GM12878 (cell line): ENCODE measurements at regions not wholly inside any gene's neighbourhood (a gene's known extent, or its start where the extent isn't known, plus 50 kb on each side); places are given as distances from the start of the nearest gene placed in this dataset.

Source experiments
- ATAC-seq: fragments of 200-7000 bp; cut with Tn5 transposase; 3 replicates; pipeline ENCODE4 v1.9.1; 2020; ENCODE audit warnings: mild to moderate bottlenecking, moderate library complexity
- BruUV-seq: library from RNA; stranded (reverse); fragments of 400-500 nt; replicated peaks from 2 replicates; lab custom pipeline; 2021; lab: Mats Ljungman, UMichigan
- CTCF ChIA-PET: fragments of 300-600 bp; sonication (Branson Sonifier 250); formaldehyde crosslinking; extraction: SDS; loops from one replicate; lab custom pipeline; 2021; ENCODE audit warnings: inconsistent platforms; lab: Yijun Ruan, JAX
- POLR2A ChIA-PET: fragments of 350-600 bp; formaldehyde crosslinking; extraction: SDS; loops from one replicate; lab custom pipeline; 2021; ENCODE audit warnings: inconsistent platforms; lab: Charles Lee
- RAD21 ChIA-PET: fragments of 300-600 bp; sonication (Branson Sonifier 250); formaldehyde crosslinking; loops from one replicate; lab custom pipeline; 2023; ENCODE audit warnings: antibody characterized with exemption; ENCODE audit not compliant: unreplicated experiment; lab: Charles Lee
- SMC1A ChIA-PET: fragments of 300-600 bp; sonication (Branson Sonifier 250); formaldehyde crosslinking; loops from one replicate; lab custom pipeline; 2023; ENCODE audit not compliant: unreplicated experiment, uncharacterized antibody; lab: Charles Lee
- DNase-seq: peaks from one replicate; pipeline ENCODE4 v3.0.0-alpha.2; 2011; ENCODE audit warnings: low read depth, low spot score
- FAIRE-seq: peaks from 3 replicates; lab custom pipeline; 2011; peaks lifted over from hg19 to GRCh38; lab: Jason Lieb, UNC
- H2AFZ ChIP-seq: 2 replicates; pipeline ENCODE4 v1.6.0; 2011; ENCODE audit warnings: low read depth, low read length, control low read depth; ENCODE audit not compliant: control insufficient read depth
- H3K27ac ChIP-seq: 2 replicates; pipeline ENCODE4 v1.5.1; 2011; ENCODE audit warnings: control low read depth; ENCODE audit not compliant: control insufficient read depth, insufficient read depth
- H3K27me3 ChIP-seq, 2 experiments: replicated peaks in 1 of 2; 2 replicates each; pipeline versions ENCODE4 v1.6.0 to v1.6.1; 2011; ENCODE audit warnings: low read length in 1 of 2; ENCODE audit not compliant: control insufficient read depth in 2 of 2, insufficient read depth in 2 of 2
- H3K36me3 ChIP-seq, 2 experiments: 2 replicates each; pipeline ENCODE4 v1.5.1; 2011; ENCODE audit warnings: low read length in 1 of 2; ENCODE audit not compliant: control insufficient read depth in 2 of 2, insufficient read depth in 2 of 2
- H3K4me1 ChIP-seq: 2 replicates; pipeline ENCODE4 v1.6.1; 2011; ENCODE audit warnings: mild to moderate bottlenecking, low read length, moderate library complexity, mixed read lengths; ENCODE audit not compliant: control insufficient read depth, insufficient read depth
- H3K4me2 ChIP-seq: 2 replicates; pipeline ENCODE4 v1.6.0; 2011; ENCODE audit warnings: control low read depth; ENCODE audit not compliant: control insufficient read depth, insufficient read depth
- H3K4me3 ChIP-seq: fragments of 200-600 bp; sonication (generic); 2 replicates; pipeline ENCODE4 v1.5.1; 2016
- H3K79me2 ChIP-seq: 2 replicates; pipeline ENCODE4 v1.6.0; 2011; ENCODE audit warnings: low read length; ENCODE audit not compliant: control insufficient read depth, insufficient read depth
- H3K9ac ChIP-seq: 2 replicates; pipeline ENCODE4 v1.8.0; 2011; ENCODE audit warnings: low read length, control low read depth, mixed read lengths; ENCODE audit not compliant: control insufficient read depth, insufficient read depth
- H3K9me3 ChIP-seq: replicated peaks from 3 replicates; pipeline ENCODE4 v1.5.1; 2011; ENCODE audit warnings: mild to moderate bottlenecking, low read length; ENCODE audit not compliant: control insufficient read depth, insufficient read depth
- H4K20me1 ChIP-seq: 2 replicates; pipeline ENCODE4 v1.6.0; 2011; ENCODE audit not compliant: control insufficient read depth, insufficient read depth
- BACH1 ChIP-seq: fragments of 450-650 bp; IDR thresholded peaks from 2 replicates; pipeline ENCODE4 v1.6.1; 2017; ENCODE audit warnings: mild to moderate bottlenecking, borderline replicate concordance
- BMI1 ChIP-seq: fragments of 450-650 bp; IDR thresholded peaks from 2 replicates; pipeline ENCODE4 v1.6.1; 2016; ENCODE audit warnings: mild to moderate bottlenecking, moderate library complexity, borderline replicate concordance
- CEBPZ ChIP-seq: fragments of 150-350 bp; IDR thresholded peaks from 2 replicates; pipeline ENCODE4 v1.6.1; 2016; ENCODE audit warnings: low read depth, low read length
- CHD2 ChIP-seq: IDR thresholded peaks from 2 replicates; pipeline ENCODE4 v1.6.1; 2011; ENCODE audit warnings: low read depth, low read length, improper control_type of control experiment, borderline replicate concordance
- CREB1 ChIP-seq: IDR thresholded peaks from 2 replicates; pipeline ENCODE4 v1.6.1; 2012; ENCODE audit warnings: low read depth, mild to moderate bottlenecking, inconsistent platforms
- MEF2A ChIP-seq: IDR thresholded peaks from 2 replicates; pipeline ENCODE4 v1.6.1; 2011; ENCODE audit warnings: low read depth, mild to moderate bottlenecking, low read length, moderate library complexity; ENCODE audit not compliant: insufficient read depth
- MEF2B ChIP-seq: fragments of 450-650 bp; IDR thresholded peaks from 2 replicates; pipeline ENCODE4 v1.6.1; 2018; ENCODE audit warnings: mild to moderate bottlenecking, moderate library complexity; ENCODE audit not compliant: partially characterized antibody, poor library complexity, severe bottlenecking
- NFYA ChIP-seq: IDR thresholded peaks from 2 replicates; pipeline ENCODE4 v1.6.1; 2011; ENCODE audit warnings: low read depth, mild to moderate bottlenecking, low read length, improper control_type of control experiment, borderline replicate concordance
- POLR2AphosphoS2 ChIP-seq: IDR thresholded peaks from 2 replicates; pipeline ENCODE4 v1.6.1; 2011; ENCODE audit warnings: low read depth, mild to moderate bottlenecking, low read length, improper control_type of control experiment, moderate library complexity
- ZBED1 ChIP-seq: IDR thresholded peaks from 2 replicates; pipeline ENCODE4 v1.6.1; 2016; ENCODE audit warnings: borderline replicate concordance
- WGBS: methylation state at CpG from one replicate; pipeline ENCODE4 v1.1.6; 2016; ENCODE audit warnings: low lambda C conversion rate; ENCODE audit not compliant: insufficient replicate concordance, insufficient coverage; ENCODE audit errors: missing lambda C conversion rate; 5-methylcytosine and 5-hydroxymethylcytosine counted together
- in situ Hi-C: fragments of 300-500 bp; cut with MboI; formaldehyde crosslinking; loops from 9 replicates; pipeline ENCODE4 v1.14.3; 2018; ENCODE audit warnings: mixed read lengths
- intact Hi-C: fragments of 100-400 bp; cut with micrococcal nuclease; formaldehyde crosslinking; loops from one replicate; pipeline ENCODE4 v1.14.2; 2022; ENCODE audit not compliant: unreplicated experiment
- TF ChIP-seq, protein P1 (sequence below): IDR thresholded peaks from 2 replicates; pipeline ENCODE4 v1.6.1; 2011; ENCODE audit warnings: low read depth, mild to moderate bottlenecking, low read length, moderate library complexity, borderline replicate concordance; ENCODE audit errors: extremely low read depth

DNA sequence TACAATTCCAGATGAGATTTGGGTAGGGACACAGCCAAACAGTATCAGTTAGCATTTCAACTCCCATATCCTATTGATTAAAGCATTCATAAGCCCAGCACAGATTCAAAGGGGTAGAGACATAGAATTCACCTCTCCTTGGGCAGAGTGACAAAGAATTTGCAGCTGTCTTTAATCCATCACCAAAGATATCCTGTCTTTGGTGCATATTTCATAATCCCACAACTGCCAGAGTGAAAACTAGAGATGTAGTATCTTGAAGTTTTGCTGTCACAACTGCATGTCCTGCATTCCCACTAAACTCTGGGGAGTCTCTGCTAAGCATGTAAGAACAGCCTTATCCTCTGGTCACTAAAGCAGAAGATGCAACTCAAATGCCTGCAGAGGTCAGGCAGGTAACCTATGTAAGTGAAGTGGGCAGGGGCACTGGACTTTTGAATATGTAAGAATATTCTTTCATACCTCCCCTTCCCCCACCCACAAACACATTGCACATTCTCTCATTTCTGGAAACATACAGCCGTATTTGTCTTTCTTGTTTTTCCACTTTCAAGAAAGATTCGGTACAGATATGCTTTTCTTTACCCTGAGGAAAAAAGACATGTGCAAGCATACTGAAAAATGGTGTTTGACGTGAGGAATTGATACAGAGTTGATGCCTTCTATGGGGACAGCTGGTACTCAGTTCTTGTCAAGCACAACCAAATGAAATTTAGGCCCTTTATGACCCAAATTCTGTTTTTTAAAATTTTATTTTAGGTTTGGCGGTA lies 283.1 kb downstream of the SP3 start (continued):
- TF ChIP-seq CHD2 (no peak), ZBED1 (no peak), BACH1 (no peak), CREB1 (no peak), MEF2A (no peak), BMI1 (no peak), POLR2AphosphoS2 (no peak)
- TF ChIP-seq, protein P1, sequence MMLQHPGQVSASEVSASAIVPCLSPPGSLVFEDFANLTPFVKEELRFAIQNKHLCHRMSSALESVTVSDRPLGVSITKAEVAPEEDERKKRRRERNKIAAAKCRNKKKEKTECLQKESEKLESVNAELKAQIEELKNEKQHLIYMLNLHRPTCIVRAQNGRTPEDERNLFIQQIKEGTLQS = no peak
- TF ChIP-seq, all 136 proteins: peak for 0

DNA sequence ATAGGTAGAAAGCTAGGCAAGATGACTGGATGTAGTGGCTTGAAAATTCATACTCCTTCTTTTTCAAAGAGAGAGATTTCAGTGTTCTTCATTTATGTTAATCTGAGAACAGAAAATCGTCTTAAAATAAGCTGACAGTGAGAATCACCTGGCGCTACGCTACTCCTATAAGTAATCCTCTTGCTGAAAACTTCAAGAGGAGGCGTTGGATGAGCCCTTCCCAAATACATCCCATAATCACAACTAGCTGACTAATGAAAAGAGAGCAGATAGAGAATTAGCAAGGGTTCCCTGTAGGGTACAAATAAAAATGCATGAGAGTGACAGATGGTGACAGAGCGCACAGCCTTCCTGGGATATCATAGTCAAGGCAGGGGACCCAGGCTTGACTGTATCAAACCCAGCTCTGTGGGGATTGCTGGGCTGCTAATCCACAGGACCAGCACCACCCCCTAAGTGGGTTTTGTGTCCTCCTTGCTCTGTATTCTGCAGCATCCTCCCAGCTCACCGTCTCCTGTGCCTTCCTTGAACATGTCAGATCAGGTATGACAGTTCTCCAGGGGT lies 280.2 kb downstream of the SP3 start:
- no peaks in the 10 kb centered on the region for H3K9me3 ChIP-seq
- H2AFZ ChIP-seq = no peak overlapping the region
- no peaks in the 10 kb centered on the region for H3K4me1 ChIP-seq
- intact Hi-C loops = no loop called here
- no peaks in the 10 kb centered on the region for H3K36me3 ChIP-seq
- ChIA-PET POLR2A (no interaction called here), SMC1A (no interaction called here), CTCF (no interaction called here), RAD21 (no interaction called here)
- no peak overlapping the region for H3K27ac ChIP-seq
- FAIRE-seq (no peak), ATAC-seq (no peak), DNase-seq (no peak)
- in situ Hi-C loops = no loop called here
- no peaks in the 10 kb centered on the region for H3K79me2 ChIP-seq
- no peak overlapping the region for H3K9ac ChIP-seq
- no peak overlapping the region for H3K4me3 ChIP-seq
- BruUV-seq = no TSS peak
- no peak overlapping the region for H3K4me2 ChIP-seq
- no peaks in the 10 kb centered on the region for H3K27me3 ChIP-seq
- 51% methylated on average over 6 of the region's 6 CpGs for WGBS
- no peaks in the 10 kb centered on the region for H4K20me1 ChIP-seq
- no peak for TF ChIP-seq CEBPZ
- no peak for TF ChIP-seq NFYA
- no peak for TF ChIP-seq MEF2B
